ENCODE measurements at regions not wholly inside any gene's neighbourhood (a gene's known extent, or its start where the extent isn't known, plus 50 kb on each side); places are given as distances from the start of the nearest gene placed in this dataset.

GRCh38 chr4:123708902-123709301 is 312.3 kb downstream of the SPRY1 start:
- no peak for DNase-seq (ENCODE audit: low read depth in 2 of 2)
- Histone ChIP-seq H3K79me2 (ENCODE audit: control insufficient read depth, insufficient read depth, low read length) (no peaks in the 10 kb centered on the region), H2AFZ (ENCODE audit: low read length) (no peak overlapping the region), H3K4me2 (ENCODE audit: extremely low read depth, insufficient read depth, low read length) (no peak overlapping the region), H3K36me3 (ENCODE audit: control insufficient read depth, insufficient read depth, low read length) (no peaks in the 10 kb centered on the region), H3K4me3 (replicated peaks in 1 of 4; ENCODE audit: control extremely low read depth in 1 of 4, insufficient read depth in 1 of 4, low read depth in 3 of 4, low read length in 4 of 4) (no peak overlapping the region), H3K27ac (ENCODE audit: insufficient read depth, low read length) (no peak overlapping the region), H3K9me3 (ENCODE audit: control insufficient read depth, insufficient read depth, low read depth, low read length) (no peaks in the 10 kb centered on the region), H3K27me3 (ENCODE audit: control insufficient read depth, insufficient read depth, low read length) (no peaks in the 10 kb centered on the region), H3K4me1 (ENCODE audit: control insufficient read depth, extremely low read depth, insufficient read depth, low read length) (peaks cover 8% of the 10 kb centered on the region), H4K20me1 (ENCODE audit: control insufficient read depth, extremely low read depth, insufficient read depth, low read length) (no peaks in the 10 kb centered on the region), H3K9ac (ENCODE audit: insufficient read depth, low read length) (no peak overlapping the region)
- TF ChIP-seq CTCF (conservative IDR thresholded peaks at IDR 0.05 in 1 of 2, IDR thresholded peaks at IDR 0.05 in 1 of 2; ENCODE audit: low read depth in 1 of 2, low read length in 2 of 2) (no peak), EZH2 (IDR thresholded peaks at IDR 0.05; ENCODE audit: low read length, missing control alignments) (no peak)

DNA sequence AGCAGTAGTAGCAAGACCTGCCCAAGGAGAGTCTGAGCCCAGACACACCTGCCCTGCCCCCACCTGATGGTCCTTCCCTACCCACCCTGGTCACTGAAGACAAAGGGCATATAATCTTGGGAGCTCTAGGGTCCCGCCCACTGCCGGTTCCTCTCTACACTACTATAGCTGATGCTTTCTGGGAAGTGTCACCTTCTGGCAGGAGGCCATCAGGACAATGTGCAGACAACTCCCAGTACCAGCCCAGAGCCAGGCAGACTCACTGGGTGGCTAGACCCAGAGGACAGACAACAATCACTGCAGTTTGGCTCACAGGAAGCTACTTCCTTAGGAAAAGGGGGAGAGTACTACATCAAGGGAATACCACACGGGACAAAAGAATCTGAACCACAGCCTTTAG is 312.7 kb downstream of the SPRY1 start:
- no peak for TF ChIP-seq EZH2 (IDR thresholded peaks at IDR 0.05; ENCODE audit: low read length, missing control alignments)
- no peak for TF ChIP-seq CTCF (conservative IDR thresholded peaks at IDR 0.05 in 1 of 2, IDR thresholded peaks at IDR 0.05 in 1 of 2; ENCODE audit: low read depth in 1 of 2, low read length in 2 of 2)
- no peaks in the 10 kb centered on the region for H3K79me2 ChIP-seq (ENCODE audit: control insufficient read depth, insufficient read depth, low read length)
- H3K27ac ChIP-seq (ENCODE audit: insufficient read depth, low read length): no peak overlapping the region
- no peak overlapping the region for H3K4me3 ChIP-seq (replicated peaks in 1 of 4; ENCODE audit: control extremely low read depth in 1 of 4, insufficient read depth in 1 of 4, low read depth in 3 of 4, low read length in 4 of 4)
- H3K9me3 ChIP-seq (ENCODE audit: control insufficient read depth, insufficient read depth, low read depth, low read length): no peaks in the 10 kb centered on the region
- no peaks in the 10 kb centered on the region for H4K20me1 ChIP-seq (ENCODE audit: control insufficient read depth, extremely low read depth, insufficient read depth, low read length)
- no peak overlapping the region for H3K4me2 ChIP-seq (ENCODE audit: extremely low read depth, insufficient read depth, low read length)
- no peaks in the 10 kb centered on the region for H3K27me3 ChIP-seq (ENCODE audit: control insufficient read depth, insufficient read depth, low read length)
- peaks cover 8% of the 10 kb centered on the region for H3K4me1 ChIP-seq (ENCODE audit: control insufficient read depth, extremely low read depth, insufficient read depth, low read length)
- H3K36me3 ChIP-seq (ENCODE audit: control insufficient read depth, insufficient read depth, low read length): no peaks in the 10 kb centered on the region
- no peak overlapping the region for H2AFZ ChIP-seq (ENCODE audit: low read length)
- no peak for DNase-seq (ENCODE audit: low read depth in 2 of 2)
- no peak overlapping the region for H3K9ac ChIP-seq (ENCODE audit: insufficient read depth, low read length)

- Histone ChIP-seq H3K4me2 (ENCODE audit: extremely low read depth, insufficient read depth, low read length) (no peak overlapping the region), H3K36me3 (ENCODE audit: control insufficient read depth, insufficient read depth, low read length) (no peaks in the 10 kb centered on the region), H3K27ac (ENCODE audit: insufficient read depth, low read length) (no peak overlapping the region), H3K4me1 (ENCODE audit: control insufficient read depth, extremely low read depth, insufficient read depth, low read length) (no peaks in the 10 kb centered on the region), H2AFZ (ENCODE audit: low read length) (no peak overlapping the region), H3K4me3 (replicated peaks in 1 of 4; ENCODE audit: control extremely low read depth in 1 of 4, insufficient read depth in 1 of 4, low read depth in 3 of 4, low read length in 4 of 4) (no peak overlapping the region), H3K9me3 (ENCODE audit: control insufficient read depth, insufficient read depth, low read depth, low read length) (no peaks in the 10 kb centered on the region), H3K79me2 (ENCODE audit: control insufficient read depth, insufficient read depth, low read length) (no peaks in the 10 kb centered on the region), H3K27me3 (ENCODE audit: control insufficient read depth, insufficient read depth, low read length) (no peaks in the 10 kb centered on the region), H3K9ac (ENCODE audit: insufficient read depth, low read length) (no peak overlapping the region), H4K20me1 (ENCODE audit: control insufficient read depth, extremely low read depth, insufficient read depth, low read length) (no peaks in the 10 kb centered on the region)
- DNase-seq (ENCODE audit: low read depth in 2 of 2): no peak
- TF ChIP-seq EZH2 (IDR thresholded peaks at IDR 0.05; ENCODE audit: low read length, missing control alignments) (no peak), CTCF (conservative IDR thresholded peaks at IDR 0.05 in 1 of 2, IDR thresholded peaks at IDR 0.05 in 1 of 2; ENCODE audit: low read depth in 1 of 2, low read length in 2 of 2) (no peak)
Observed at GRCh38 chr4:123731035-123731434, 334.4 kb downstream of the SPRY1 start.

Measured in fibroblast of lung (primary cell).